Panc1 (cell line): ENCODE measurements at regions not wholly inside any gene's neighbourhood (a gene's known extent, or its start where the extent isn't known, plus 50 kb on each side); places are given as distances from the start of the nearest gene placed in this dataset.

Experiments used
- ATAC-seq: fragments of 200-7000 bp; cut with Tn5 transposase; 2 replicates; pipeline ENCODE4 v1.9.1; 2020; ENCODE audit warnings: mild to moderate bottlenecking, moderate library complexity
- BruUV-seq: library from RNA; stranded (reverse); fragments of 400-500 nt; replicated peaks from 2 replicates; lab custom pipeline; 2021; lab: Mats Ljungman, UMichigan
- CTCF ChIA-PET: fragments of 300-600 bp; sonication (Branson Sonifier 250); formaldehyde crosslinking; loops from one replicate; lab custom pipeline; 2022; ENCODE audit warnings: antibody characterized with exemption; lab: Charles Lee
- POLR2A ChIA-PET: fragments of 300-600 bp; sonication (Branson Sonifier 250); formaldehyde crosslinking; loops from one replicate; lab custom pipeline; 2022; ENCODE audit warnings: antibody characterized with exemption; lab: Charles Lee
- DNase-seq: peaks from one replicate; pipeline ENCODE4 v3.0.0-alpha.2; 2010; ENCODE audit warnings: low read depth, low spot score
- H3K27ac ChIP-seq: 2 replicates; pipeline ENCODE4 v1.5.1; 2011; ENCODE audit warnings: mild to moderate bottlenecking, low read length, inconsistent platforms
- H3K27me3 ChIP-seq: fragments of 200-500 bp; sonication (Bioruptor generic); 2 replicates; pipeline ENCODE4 v1.6.0; 2014; ENCODE audit warnings: low read length, inconsistent platforms; ENCODE audit not compliant: control insufficient read depth, insufficient read depth
- H3K36me3 ChIP-seq: fragments of 200-500 bp; sonication (Bioruptor generic); 2 replicates; pipeline ENCODE4 v1.5.1; 2014; ENCODE audit warnings: inconsistent platforms, mild to moderate bottlenecking, low read length, moderate library complexity; ENCODE audit not compliant: control insufficient read depth, insufficient read depth
- H3K4me1 ChIP-seq: 2 replicates; pipeline ENCODE4 v1.5.1; 2011; ENCODE audit warnings: inconsistent platforms, mild to moderate bottlenecking, low read length, moderate library complexity; ENCODE audit not compliant: control insufficient read depth, insufficient read depth
- H3K4me3 ChIP-seq, 2 experiments: 2 replicates each; pipeline ENCODE4 v1.5.1; 2011 to 2012; ENCODE audit warnings: low read depth in 2 of 2, low read length in 2 of 2, mild to moderate bottlenecking in 2 of 2, inconsistent platforms in 1 of 2, moderate library complexity in 1 of 2
- H3K9me3 ChIP-seq: fragments of 200-500 bp; sonication (Bioruptor generic); 2 replicates; pipeline ENCODE4 v1.5.1; 2014; ENCODE audit warnings: low read depth, mild to moderate bottlenecking, inconsistent platforms, low read length, moderate library complexity; ENCODE audit not compliant: control insufficient read depth, insufficient read depth
- CTCF ChIP-seq: fragments of 450-650 bp; IDR thresholded peaks from 2 replicates; pipeline ENCODE4 v1.5.1; 2017; ENCODE audit warnings: mild to moderate bottlenecking
- POLR2AphosphoS5 ChIP-seq: IDR thresholded peaks from 2 replicates; pipeline ENCODE4 v1.6.1; 2012; ENCODE audit warnings: mild to moderate bottlenecking, low read depth, low read length, moderate library complexity
- REST ChIP-seq, 2 experiments: IDR thresholded peaks; 2 replicates each; pipeline ENCODE4 v1.6.1; 2011 to 2012; ENCODE audit warnings: low read depth in 2 of 2, control low read depth in 1 of 2, low read length in 1 of 2, mild to moderate bottlenecking in 1 of 2, moderate library complexity in 1 of 2; ENCODE audit not compliant: insufficient read depth in 1 of 2
- SIN3A ChIP-seq: IDR thresholded peaks from 2 replicates; pipeline ENCODE4 v1.6.1; 2012; ENCODE audit warnings: low read depth, mild to moderate bottlenecking, low read length, moderate library complexity, borderline replicate concordance; ENCODE audit not compliant: insufficient read depth
- TCF7L2 ChIP-seq: IDR thresholded peaks from 2 replicates; pipeline ENCODE4 v1.6.1; 2011; ENCODE audit warnings: mild to moderate bottlenecking, low read depth, low read length, inconsistent platforms
- in situ Hi-C: cut with HindIII; loops from 2 replicates; pipeline ENCODE4 v1.10.0; 2016; ENCODE audit warnings: low sequenced_read_pairs, low pct_unique_long_range_greater_than_20kb
- intact Hi-C: fragments of 100-400 bp; cut with micrococcal nuclease; formaldehyde crosslinking; loops from one replicate; pipeline ENCODE4 v1.10.0; 2022; ENCODE audit not compliant: unreplicated experiment

- ATAC-seq (no peak), DNase-seq (no peak)
- ChIA-PET POLR2A (no interaction called here), CTCF (no interaction called here)
- no peak for TF ChIP-seq CTCF
- Histone ChIP-seq H3K36me3 (no peaks in the 10 kb centered on the region), H3K4me1 (no peaks in the 10 kb centered on the region), H3K27ac (no peak overlapping the region), H3K9me3 (no peaks in the 10 kb centered on the region), H3K4me3 (no peak overlapping the region), H3K27me3 (no peaks in the 10 kb centered on the region)
- BruUV-seq, result no TSS peak
- in situ Hi-C loops, result no loop called here
- intact Hi-C loops, result no loop called here
Measured at GRCh38 chrX:129139837-129140598, 383.3 kb downstream of the SMARCA1 start.

GRCh38 chrX:129125122-129125914, 398.0 kb downstream of the SMARCA1 start:
- intact Hi-C loops (no loop called here), in situ Hi-C loops (no loop called here)
- ATAC-seq (no peak), DNase-seq (no peak)
- Histone ChIP-seq H3K4me3 (no peak overlapping the region), H3K4me1 (no peaks in the 10 kb centered on the region), H3K27ac (no peak overlapping the region), H3K27me3 (no peaks in the 10 kb centered on the region), H3K36me3 (no peaks in the 10 kb centered on the region), H3K9me3 (no peaks in the 10 kb centered on the region)
- ChIA-PET POLR2A (no interaction called here), CTCF (no interaction called here)
- no peak for TF ChIP-seq CTCF
- TF ChIP-seq POLR2AphosphoS5, result no peak
- TF ChIP-seq TCF7L2, result no peak
- no peak for TF ChIP-seq SIN3A
- no peak for TF ChIP-seq REST (IDR thresholded peaks at IDR 0.05; ENCODE audit: insufficient read depth in 1 of 2, low read depth in 2 of 2, low read length in 1 of 2)
- BruUV-seq, result no TSS peak
